Astrocyte (in vitro differentiated cells and primary cell): ENCODE measurements at regions not wholly inside any gene's neighbourhood (a gene's known extent, or its start where the extent isn't known, plus 50 kb on each side); places are given as distances from the start of the nearest gene placed in this dataset.

Experiments
- EZH2 ChIP-seq: IDR thresholded peaks from 2 replicates; pipeline ENCODE4 v1.6.1; 2012; ENCODE audit warnings: mild to moderate bottlenecking, low read length, inconsistent platforms; ENCODE audit not compliant: insufficient read depth
- TF ChIP-seq, protein P1 (sequence below): IDR thresholded peaks from 2 replicates; pipeline ENCODE4 v1.5.1; 2011; ENCODE audit warnings: low read depth, mild to moderate bottlenecking, inconsistent platforms, low read length, moderate library complexity; ENCODE audit not compliant: insufficient read depth

- TF ChIP-seq, protein P1, sequence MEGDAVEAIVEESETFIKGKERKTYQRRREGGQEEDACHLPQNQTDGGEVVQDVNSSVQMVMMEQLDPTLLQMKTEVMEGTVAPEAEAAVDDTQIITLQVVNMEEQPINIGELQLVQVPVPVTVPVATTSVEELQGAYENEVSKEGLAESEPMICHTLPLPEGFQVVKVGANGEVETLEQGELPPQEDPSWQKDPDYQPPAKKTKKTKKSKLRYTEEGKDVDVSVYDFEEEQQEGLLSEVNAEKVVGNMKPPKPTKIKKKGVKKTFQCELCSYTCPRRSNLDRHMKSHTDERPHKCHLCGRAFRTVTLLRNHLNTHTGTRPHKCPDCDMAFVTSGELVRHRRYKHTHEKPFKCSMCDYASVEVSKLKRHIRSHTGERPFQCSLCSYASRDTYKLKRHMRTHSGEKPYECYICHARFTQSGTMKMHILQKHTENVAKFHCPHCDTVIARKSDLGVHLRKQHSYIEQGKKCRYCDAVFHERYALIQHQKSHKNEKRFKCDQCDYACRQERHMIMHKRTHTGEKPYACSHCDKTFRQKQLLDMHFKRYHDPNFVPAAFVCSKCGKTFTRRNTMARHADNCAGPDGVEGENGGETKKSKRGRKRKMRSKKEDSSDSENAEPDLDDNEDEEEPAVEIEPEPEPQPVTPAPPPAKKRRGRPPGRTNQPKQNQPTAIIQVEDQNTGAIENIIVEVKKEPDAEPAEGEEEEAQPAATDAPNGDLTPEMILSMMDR = no peak
- TF ChIP-seq EZH2 = no peak
Measured at GRCh38 chrX:131821945-131822622, 201.0 kb upstream of the STK26 start.
